ENCODE measurements at regions not wholly inside any gene's neighbourhood (a gene's known extent, or its start where the extent isn't known, plus 50 kb on each side); places are given as distances from the start of the nearest gene placed in this dataset.

DNA sequence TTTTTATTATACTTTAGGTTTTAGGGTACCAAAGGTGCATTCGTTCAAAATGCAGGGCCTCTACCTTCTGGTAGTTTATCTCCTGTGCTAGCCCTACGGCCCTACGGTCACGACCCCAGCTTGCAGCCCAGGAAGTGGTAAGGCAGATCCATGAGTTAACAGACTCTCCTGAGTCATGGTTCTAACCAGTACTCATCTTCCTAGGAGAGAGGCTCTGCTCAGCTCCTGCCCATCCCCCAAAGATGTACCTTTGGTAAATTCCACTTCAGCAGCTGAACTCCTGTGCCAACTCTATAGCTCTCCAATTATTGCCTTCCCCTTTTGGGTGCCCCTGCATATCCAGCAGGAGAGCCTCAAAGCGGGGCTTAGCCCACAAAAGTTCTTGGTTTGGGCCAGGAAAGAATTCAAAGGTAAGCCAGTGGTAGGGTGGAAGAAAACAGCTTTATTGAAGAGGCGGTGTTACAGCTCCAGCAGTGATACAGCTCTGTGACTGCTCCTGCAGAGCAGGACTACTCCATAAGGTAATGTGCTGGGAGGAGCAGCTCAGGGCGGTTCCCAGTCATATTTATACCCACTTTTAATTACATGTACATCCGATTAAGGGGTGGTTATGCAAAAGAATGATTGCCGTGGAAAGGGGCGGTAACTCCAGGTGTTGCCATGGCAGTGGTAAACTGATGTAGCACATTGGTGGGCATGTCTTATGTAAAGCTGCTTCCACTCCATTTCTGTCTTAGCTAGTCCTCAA, 241.4 kb downstream of the PMP22 start:
- H3K4me2 ChIP-seq (ENCODE audit: low read depth, low read length) = no peak overlapping the region
- ATAC-seq (no peak), DNase-seq (ENCODE audit: low spot score) (no peak), FAIRE-seq (no peak)
- TF ChIP-seq, protein P1, sequence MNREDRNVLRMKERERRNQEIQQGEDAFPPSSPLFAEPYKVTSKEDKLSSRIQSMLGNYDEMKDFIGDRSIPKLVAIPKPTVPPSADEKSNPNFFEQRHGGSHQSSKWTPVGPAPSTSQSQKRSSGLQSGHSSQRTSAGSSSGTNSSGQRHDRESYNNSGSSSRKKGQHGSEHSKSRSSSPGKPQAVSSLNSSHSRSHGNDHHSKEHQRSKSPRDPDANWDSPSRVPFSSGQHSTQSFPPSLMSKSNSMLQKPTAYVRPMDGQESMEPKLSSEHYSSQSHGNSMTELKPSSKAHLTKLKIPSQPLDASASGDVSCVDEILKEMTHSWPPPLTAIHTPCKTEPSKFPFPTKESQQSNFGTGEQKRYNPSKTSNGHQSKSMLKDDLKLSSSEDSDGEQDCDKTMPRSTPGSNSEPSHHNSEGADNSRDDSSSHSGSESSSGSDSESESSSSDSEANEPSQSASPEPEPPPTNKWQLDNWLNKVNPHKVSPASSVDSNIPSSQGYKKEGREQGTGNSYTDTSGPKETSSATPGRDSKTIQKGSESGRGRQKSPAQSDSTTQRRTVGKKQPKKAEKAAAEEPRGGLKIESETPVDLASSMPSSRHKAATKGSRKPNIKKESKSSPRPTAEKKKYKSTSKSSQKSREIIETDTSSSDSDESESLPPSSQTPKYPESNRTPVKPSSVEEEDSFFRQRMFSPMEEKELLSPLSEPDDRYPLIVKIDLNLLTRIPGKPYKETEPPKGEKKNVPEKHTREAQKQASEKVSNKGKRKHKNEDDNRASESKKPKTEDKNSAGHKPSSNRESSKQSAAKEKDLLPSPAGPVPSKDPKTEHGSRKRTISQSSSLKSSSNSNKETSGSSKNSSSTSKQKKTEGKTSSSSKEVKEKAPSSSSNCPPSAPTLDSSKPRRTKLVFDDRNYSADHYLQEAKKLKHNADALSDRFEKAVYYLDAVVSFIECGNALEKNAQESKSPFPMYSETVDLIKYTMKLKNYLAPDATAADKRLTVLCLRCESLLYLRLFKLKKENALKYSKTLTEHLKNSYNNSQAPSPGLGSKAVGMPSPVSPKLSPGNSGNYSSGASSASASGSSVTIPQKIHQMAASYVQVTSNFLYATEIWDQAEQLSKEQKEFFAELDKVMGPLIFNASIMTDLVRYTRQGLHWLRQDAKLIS (CRISPR knock-in tag; IDR thresholded peaks at IDR 0.05) = no peak
- TF ChIP-seq ZNF790 (CRISPR knock-in tag; IDR thresholded peaks at IDR 0.05; ENCODE audit: borderline replicate concordance) (no peak), TGIF2 (CRISPR knock-in tag; IDR thresholded peaks at IDR 0.05) (no peak), THYN1 (CRISPR knock-in tag; IDR thresholded peaks at IDR 0.05; ENCODE audit: borderline replicate concordance, low read depth) (no peak), SPEN (CRISPR knock-in tag; IDR thresholded peaks at IDR 0.05; ENCODE audit: low read depth) (no peak)
- TF ChIP-seq, protein P2, sequence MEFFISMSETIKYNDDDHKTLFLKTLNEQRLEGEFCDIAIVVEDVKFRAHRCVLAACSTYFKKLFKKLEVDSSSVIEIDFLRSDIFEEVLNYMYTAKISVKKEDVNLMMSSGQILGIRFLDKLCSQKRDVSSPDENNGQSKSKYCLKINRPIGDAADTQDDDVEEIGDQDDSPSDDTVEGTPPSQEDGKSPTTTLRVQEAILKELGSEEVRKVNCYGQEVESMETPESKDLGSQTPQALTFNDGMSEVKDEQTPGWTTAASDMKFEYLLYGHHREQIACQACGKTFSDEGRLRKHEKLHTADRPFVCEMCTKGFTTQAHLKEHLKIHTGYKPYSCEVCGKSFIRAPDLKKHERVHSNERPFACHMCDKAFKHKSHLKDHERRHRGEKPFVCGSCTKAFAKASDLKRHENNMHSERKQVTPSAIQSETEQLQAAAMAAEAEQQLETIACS (CRISPR knock-in tag; IDR thresholded peaks at IDR 0.05) = no peak
- H3K79me2 ChIP-seq (ENCODE audit: insufficient read depth, low read length) = no peaks in the 10 kb centered on the region
- H3K27ac ChIP-seq (ENCODE audit: extremely low read length, insufficient read depth, low read length) = no peak overlapping the region
- POLR2A ChIA-PET = no interaction called here
- no peaks in the 10 kb centered on the region for H3K36me3 ChIP-seq (replicated peaks in 1 of 2; ENCODE audit: control insufficient read depth in 1 of 2, insufficient read depth in 2 of 2, low read length in 2 of 2)
- no peaks in the 10 kb centered on the region for H4K20me1 ChIP-seq (ENCODE audit: insufficient read depth, low read length)
- in situ Hi-C loops (cut with HindIII; ENCODE audit: extremely low pct_ligation_motif_present, low pct_unique_long_range_greater_than_20kb) = no loop called here
- no TSS peak for BruUV-seq (replicated peaks)
- no peak overlapping the region for H3K9ac ChIP-seq (ENCODE audit: insufficient read depth, low read depth, low read length)
- no peak overlapping the region for H2AFZ ChIP-seq (ENCODE audit: low read length)
- peaks cover 0 to 4% of the 10 kb centered on the region in 2 experiments; a peak in 2 of 5 replicates for H3K27me3 ChIP-seq (ENCODE audit: control insufficient read depth in 1 of 2, insufficient read depth in 2 of 2, low read length in 2 of 2)
- no peaks in the 10 kb centered on the region for H3K9me3 ChIP-seq (ENCODE audit: low read length)
- intact Hi-C loops (cut with micrococcal nuclease; ENCODE audit: unreplicated experiment) = no loop called here
- H3K4me3 ChIP-seq (replicated peaks in 1 of 3; ENCODE audit: insufficient read depth in 1 of 3, low read depth in 2 of 3, low read length in 3 of 3) = no peak overlapping the region
- 23% methylated on average over 10 of the region's 10 CpGs for WGBS (ENCODE audit: low lambda C conversion rate)
- no peaks in the 10 kb centered on the region for H3K4me1 ChIP-seq (ENCODE audit: insufficient read depth, low read length)
- CTCF ChIA-PET (ENCODE audit: low intra/inter-chr PET ratio, low total read pairs) = no interaction called here

Data from HepG2 (cell line).